ENCODE measurements at regions not wholly inside any gene's neighbourhood (a gene's known extent, or its start where the extent isn't known, plus 50 kb on each side); places are given as distances from the start of the nearest gene placed in this dataset.

DNA sequence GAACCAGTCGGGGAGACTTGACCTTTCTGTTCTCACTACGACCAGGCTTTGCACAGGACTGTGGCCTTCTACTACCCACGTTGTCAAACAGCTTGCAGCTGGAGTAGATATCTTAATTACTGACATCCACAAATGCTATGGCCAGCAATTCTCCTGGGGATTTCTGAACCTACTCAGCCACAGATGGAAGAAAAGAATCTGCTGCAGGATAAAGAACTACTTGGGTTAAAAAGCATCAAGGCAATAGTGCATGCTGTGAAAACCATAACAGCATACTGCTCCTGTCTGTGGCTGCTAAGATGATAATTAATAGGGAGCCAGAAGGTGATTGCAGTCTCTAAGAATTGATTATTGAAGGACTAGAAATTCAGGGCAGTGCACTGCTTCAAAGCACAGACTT lies 859.2 kb upstream of the SEMA6D start:
- Mint-ChIP-seq H3K4me1 (no peaks in the 10 kb centered on the region), H3K36me3 (no peaks in the 10 kb centered on the region), H3K27ac (no peak overlapping the region), H3K9me3 (peaks cover 6 to 7% of the 10 kb centered on the region in 2 donors), H3K4me3 (no peak overlapping the region), H3K27me3 (no peaks in the 10 kb centered on the region)
- ATAC-seq (replicated peaks) (no peak), DNase-seq (no peak)

DNA sequence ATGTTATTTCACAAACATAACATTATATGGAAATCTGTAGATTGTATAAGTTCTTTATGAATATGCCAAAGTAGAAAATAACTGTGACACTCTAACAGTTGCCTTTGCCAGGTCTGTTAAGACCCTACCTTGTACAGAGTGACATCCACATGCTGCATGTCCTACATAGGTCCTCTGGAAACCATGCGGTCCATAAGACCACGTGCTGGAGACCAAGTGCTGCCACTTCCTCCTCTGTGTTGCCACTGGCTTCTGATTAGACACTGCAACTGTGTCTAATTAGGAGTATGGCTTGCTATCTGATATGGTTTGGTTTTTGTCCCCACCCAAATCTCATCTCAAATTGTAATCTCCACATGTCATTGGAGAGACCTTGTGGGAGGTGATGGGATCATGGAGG lies 855.5 kb upstream of the SEMA6D start:
- H3K27me3 Mint-ChIP-seq = no peaks in the 10 kb centered on the region
- no peak for DNase-seq
- H3K27ac Mint-ChIP-seq = no peak overlapping the region
- H3K36me3 Mint-ChIP-seq = no peaks in the 10 kb centered on the region
- H3K4me3 Mint-ChIP-seq = no peak overlapping the region
- no peak for ATAC-seq (replicated peaks)
- H3K4me1 Mint-ChIP-seq = no peaks in the 10 kb centered on the region
- peaks cover 6 to 7% of the 10 kb centered on the region in 2 donors for H3K9me3 Mint-ChIP-seq

DNA sequence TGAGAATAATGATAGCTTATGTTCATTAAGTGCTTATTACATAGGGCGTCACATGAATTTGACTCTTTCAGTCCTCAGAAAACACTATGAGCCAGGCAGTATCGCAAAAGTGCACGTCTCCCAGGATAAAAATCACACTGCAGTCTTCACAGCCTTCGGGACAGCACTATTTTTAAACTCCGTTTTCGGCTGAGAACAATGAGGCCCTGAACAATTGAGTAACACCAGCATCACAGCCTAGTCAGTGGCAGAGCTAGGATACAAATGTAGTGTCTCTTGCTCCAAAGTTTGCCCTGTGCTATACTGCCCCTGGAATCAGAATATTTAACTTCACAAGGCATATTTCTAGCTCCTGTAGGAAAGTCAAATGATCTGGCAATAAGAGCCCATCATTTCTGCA lies 852.1 kb upstream of the SEMA6D start:
- H3K9me3 Mint-ChIP-seq = peaks cover 5 to 7% of the 10 kb centered on the region in 2 donors
- H3K36me3 Mint-ChIP-seq = no peaks in the 10 kb centered on the region
- H3K4me3 Mint-ChIP-seq = no peak overlapping the region
- H3K27ac Mint-ChIP-seq = no peak overlapping the region
- ATAC-seq (replicated peaks) (no peak), DNase-seq (no peak)
- no peaks in the 10 kb centered on the region for H3K4me1 Mint-ChIP-seq
- no peaks in the 10 kb centered on the region for H3K27me3 Mint-ChIP-seq

DNA sequence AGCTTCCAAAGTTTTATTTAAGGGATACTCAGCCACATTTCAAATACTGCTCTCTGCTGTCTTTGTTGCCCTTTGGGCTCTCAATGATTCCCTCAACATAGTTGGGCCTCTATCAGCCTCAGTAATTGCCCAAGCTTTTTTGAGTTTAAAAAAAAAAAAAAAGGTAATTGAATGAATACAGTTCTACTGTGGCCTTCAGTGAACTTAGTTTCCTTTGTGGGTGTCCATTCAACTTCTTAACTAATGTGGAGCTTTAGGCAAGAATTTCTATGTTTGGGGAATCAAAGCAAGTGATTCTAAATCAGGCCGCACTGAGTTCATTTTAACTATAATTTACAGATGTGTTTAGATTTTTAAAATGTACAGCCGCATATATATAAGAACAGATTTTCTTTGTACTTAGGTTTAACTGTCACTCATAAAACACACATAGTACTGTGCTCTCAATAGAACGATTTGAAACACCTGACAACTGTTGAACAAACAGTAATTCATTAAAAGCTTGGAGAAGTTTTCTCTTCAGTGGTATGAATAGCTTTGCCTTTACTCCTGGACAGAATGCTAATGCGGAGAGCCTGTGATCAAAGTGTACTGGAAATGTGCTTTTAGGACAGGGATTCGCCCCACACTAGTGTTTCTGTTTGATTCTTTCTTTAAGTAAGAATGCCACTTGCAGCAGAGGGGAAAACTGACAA lies 844.9 kb upstream of the SEMA6D start:
- ATAC-seq (replicated peaks) = no peak
- no peak for DNase-seq
- Mint-ChIP-seq H3K27ac (no peak overlapping the region), H3K4me3 (no peak overlapping the region), H3K36me3 (no peaks in the 10 kb centered on the region), H3K27me3 (no peaks in the 10 kb centered on the region), H3K4me1 (no peaks in the 10 kb centered on the region), H3K9me3 (peaks cover 0 to 4% of the 10 kb centered on the region in 2 donors)

DNA sequence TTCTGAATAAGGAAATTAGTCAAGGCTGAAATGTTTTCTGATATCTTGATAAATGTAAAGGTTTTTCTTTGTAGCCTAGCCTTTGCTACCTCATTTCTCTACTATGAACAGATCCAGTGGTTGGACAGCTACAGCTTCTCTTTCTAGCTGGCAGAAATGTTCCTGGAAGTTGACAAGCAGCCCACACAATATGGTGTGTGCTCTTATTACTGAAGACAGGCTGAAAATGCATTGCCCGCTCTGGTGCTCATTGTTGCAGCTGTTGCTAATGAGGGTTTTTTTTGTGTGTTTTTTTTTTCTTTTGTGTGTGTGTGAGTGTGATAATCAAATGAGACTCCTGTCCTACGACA lies 844.3 kb upstream of the SEMA6D start:
- no peaks in the 10 kb centered on the region for H3K4me1 Mint-ChIP-seq
- peaks cover 0 to 4% of the 10 kb centered on the region in 2 donors for H3K9me3 Mint-ChIP-seq
- DNase-seq (no peak), ATAC-seq (replicated peaks) (no peak)
- no peaks in the 10 kb centered on the region for H3K27me3 Mint-ChIP-seq
- no peak overlapping the region for H3K4me3 Mint-ChIP-seq
- H3K36me3 Mint-ChIP-seq = no peaks in the 10 kb centered on the region
- no peak overlapping the region for H3K27ac Mint-ChIP-seq

DNA sequence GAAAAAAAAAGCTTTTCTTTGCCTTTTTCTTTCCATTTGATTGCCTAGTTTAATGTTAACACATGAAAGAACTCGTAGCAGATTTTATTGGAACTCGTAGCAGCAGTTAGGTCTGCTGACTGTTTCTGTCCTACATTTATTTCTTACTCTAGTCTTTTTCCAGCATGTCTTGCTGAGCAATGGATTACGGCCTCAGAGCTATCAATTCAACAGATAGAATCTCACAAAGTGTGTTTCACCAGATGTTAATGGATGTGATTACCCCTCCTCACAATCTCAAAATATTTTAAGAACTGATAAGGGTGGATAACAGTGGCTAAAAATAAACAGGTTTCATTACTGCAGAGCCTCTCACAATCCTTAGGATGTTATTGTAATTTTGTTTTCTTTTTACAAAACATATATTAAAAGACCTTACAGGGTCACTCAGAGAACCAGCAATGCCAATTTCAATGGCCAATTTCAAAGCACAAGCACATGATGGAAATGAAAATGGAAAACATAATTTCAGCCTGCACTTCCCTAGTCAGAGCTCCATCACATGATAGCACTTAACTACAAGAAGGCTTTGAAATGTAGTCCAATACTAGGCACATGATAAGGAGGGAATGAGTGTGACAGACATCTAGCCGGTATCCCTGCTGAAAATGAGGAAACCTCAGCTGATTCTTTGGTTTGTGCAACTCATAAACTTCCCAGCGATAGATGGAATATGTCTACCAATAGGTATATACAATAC lies 838.1 kb upstream of the SEMA6D start:
- Mint-ChIP-seq H3K4me3 (no peak overlapping the region), H3K36me3 (no peaks in the 10 kb centered on the region), H3K9me3 (peaks cover 6 to 8% of the 10 kb centered on the region in 2 donors), H3K27ac (no peak overlapping the region), H3K27me3 (no peaks in the 10 kb centered on the region), H3K4me1 (no peaks in the 10 kb centered on the region)
- DNase-seq = no peak
- no peak for ATAC-seq (replicated peaks)

DNA sequence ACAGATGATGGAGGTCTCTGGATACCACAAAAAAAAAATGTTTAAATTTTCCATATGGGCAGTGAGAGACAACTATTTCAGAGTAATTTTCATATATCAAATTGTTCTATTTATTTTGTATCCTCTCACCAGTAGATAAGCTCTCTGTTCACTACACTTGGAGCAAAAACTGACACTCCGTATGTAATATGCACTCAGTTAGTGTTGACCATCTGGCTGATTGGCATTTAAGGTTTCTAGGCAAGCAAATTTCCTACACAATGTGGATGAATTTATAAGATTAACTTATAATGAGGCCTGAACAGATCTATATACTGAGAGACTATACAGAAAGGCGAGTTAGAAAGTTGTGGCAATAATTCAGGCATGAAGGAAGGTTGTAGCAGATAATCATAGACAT lies 836.5 kb upstream of the SEMA6D start:
- no peak for ATAC-seq (replicated peaks)
- Mint-ChIP-seq H3K27ac (no peak overlapping the region), H3K4me1 (no peaks in the 10 kb centered on the region), H3K4me3 (no peak overlapping the region), H3K36me3 (no peaks in the 10 kb centered on the region), H3K9me3 (peaks cover 6 to 8% of the 10 kb centered on the region in 2 donors), H3K27me3 (no peaks in the 10 kb centered on the region)
- no peak for DNase-seq

DNA sequence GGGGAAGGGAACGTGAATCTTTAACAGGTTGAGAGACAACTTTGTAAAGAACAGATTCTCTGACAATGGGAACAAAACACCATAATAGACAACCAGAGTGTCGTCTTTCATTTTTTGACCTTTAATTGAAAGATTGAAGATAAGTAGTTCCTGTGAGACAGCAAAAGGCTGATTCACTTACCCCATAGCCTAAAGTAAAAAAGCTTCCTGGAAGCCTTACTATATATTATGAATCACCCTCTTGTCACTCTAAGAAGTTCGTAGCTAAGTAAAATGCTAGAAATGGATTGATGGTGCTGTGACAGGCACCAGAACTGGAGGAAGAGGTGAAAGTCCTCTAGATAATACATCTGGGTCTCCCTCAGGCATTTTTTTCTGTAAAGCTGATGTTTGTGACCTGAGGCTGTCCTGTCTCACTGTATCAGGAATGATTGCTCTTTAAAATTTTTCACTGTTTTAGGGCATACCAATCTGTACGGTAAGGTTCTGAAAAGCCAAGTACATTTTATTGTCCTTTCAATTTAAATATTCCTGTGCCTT lies 824.6 kb upstream of the SEMA6D start:
- Mint-ChIP-seq H3K36me3 (no peaks in the 10 kb centered on the region), H3K27me3 (no peaks in the 10 kb centered on the region), H3K27ac (no peak overlapping the region), H3K9me3 (peaks cover 3 to 11% of the 10 kb centered on the region in 2 donors), H3K4me3 (no peak overlapping the region), H3K4me1 (no peaks in the 10 kb centered on the region)
- ATAC-seq (replicated peaks) = no peak
- DNase-seq = no peak

DNA sequence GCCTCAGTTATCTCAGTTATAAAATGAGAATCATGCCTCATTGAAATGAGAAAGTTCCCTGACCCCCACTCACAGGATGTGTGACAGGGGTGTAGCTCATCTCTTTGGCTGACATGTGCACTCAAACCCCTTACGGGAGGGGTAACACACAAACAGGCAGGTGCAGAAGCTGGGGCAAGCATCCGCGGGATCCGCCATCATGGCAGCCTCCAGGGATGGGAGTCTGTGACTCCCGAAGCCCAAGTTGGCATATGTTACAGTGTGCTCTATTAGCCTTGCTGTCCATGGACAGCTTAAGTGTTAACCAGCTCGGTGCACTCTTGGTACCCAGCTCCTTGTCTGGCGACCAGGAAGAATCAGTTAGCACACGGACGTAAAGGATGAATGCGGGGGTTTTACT lies 822.7 kb upstream of the SEMA6D start:
- Mint-ChIP-seq H3K27me3 (no peaks in the 10 kb centered on the region), H3K27ac (no peak overlapping the region), H3K4me3 (no peak overlapping the region), H3K36me3 (no peaks in the 10 kb centered on the region), H3K9me3 (peaks cover 2 to 11% of the 10 kb centered on the region in 2 donors), H3K4me1 (no peaks in the 10 kb centered on the region)
- no peak for DNase-seq
- ATAC-seq (replicated peaks) = no peak

DNA sequence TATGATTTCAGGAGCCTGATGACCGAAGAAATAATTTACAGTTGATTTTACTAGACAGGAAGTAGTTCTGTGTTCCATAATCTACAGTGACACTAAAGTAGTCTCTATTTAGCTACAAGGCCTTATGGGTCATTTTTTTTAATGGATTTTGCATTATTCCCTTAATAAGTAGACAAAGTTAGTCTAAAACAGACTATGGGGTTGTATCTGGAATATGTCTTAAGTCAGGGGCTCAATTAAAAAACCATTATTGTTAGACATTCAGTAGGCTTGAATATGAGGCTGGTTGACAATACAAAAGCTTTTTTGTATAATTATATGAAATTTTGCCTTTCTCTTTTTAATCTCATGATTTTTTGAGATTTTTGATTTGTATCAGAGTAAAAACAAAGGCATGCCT lies 820.0 kb upstream of the SEMA6D start:
- Mint-ChIP-seq H3K27ac (no peak overlapping the region), H3K4me3 (no peak overlapping the region), H3K4me1 (no peaks in the 10 kb centered on the region), H3K36me3 (no peaks in the 10 kb centered on the region), H3K9me3 (peaks cover 8 to 11% of the 10 kb centered on the region in 2 donors), H3K27me3 (no peaks in the 10 kb centered on the region)
- ATAC-seq (replicated peaks) = no peak
- no peak for DNase-seq

DNA sequence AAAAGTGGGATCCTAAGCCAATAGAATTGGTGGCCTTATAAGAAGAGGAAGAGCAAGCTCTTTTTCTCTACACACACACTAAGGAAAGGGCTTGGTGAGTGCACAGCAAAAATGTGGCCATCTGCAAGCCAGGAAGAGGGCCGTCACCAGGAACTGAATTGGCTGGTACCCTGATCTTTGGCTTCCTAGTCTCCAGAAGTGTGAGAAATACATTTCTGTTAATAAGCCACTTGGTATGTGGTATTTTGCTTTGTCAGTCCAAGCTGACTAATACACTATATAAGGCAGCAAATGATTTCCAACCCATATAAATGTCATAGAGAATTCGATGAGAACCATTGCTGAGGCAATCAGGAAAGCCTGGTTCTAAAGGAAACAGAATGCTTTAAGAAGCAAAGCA lies 816.3 kb upstream of the SEMA6D start:
- no peaks in the 10 kb centered on the region for H3K4me1 Mint-ChIP-seq
- no peaks in the 10 kb centered on the region for H3K27me3 Mint-ChIP-seq
- DNase-seq = no peak
- ATAC-seq (replicated peaks) = no peak
- H3K36me3 Mint-ChIP-seq = no peaks in the 10 kb centered on the region
- no peak overlapping the region for H3K27ac Mint-ChIP-seq
- H3K9me3 Mint-ChIP-seq = peaks cover 0 to 6% of the 10 kb centered on the region in 2 donors
- H3K4me3 Mint-ChIP-seq = no peak overlapping the region

DNA sequence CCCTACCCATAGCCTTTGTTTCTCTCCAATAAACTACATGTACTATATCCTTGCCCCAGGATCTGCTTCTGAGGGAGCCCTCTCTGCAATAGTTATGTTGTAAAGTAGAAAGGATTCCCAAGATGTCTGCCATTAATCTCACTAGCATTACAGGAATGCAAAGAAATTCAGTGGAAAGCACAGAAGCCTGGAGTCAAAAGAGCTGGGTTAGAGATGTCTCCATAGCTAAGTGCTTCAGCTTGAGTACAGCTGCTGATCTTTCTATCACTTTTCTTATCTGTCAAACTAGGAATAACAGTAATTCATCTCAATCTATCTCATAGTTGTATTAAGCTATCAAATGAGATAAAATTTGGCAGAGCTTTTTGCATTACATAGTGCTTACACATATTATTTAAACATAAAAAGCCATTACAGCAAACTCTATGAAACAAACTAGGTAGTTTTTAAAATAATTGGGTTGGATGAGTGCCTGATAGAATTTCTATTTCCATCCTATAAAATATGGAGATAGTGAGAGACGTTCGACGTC lies 799.5 kb upstream of the SEMA6D start:
- no peak for ATAC-seq (replicated peaks)
- no peaks in the 10 kb centered on the region for H3K27me3 Mint-ChIP-seq

DNA sequence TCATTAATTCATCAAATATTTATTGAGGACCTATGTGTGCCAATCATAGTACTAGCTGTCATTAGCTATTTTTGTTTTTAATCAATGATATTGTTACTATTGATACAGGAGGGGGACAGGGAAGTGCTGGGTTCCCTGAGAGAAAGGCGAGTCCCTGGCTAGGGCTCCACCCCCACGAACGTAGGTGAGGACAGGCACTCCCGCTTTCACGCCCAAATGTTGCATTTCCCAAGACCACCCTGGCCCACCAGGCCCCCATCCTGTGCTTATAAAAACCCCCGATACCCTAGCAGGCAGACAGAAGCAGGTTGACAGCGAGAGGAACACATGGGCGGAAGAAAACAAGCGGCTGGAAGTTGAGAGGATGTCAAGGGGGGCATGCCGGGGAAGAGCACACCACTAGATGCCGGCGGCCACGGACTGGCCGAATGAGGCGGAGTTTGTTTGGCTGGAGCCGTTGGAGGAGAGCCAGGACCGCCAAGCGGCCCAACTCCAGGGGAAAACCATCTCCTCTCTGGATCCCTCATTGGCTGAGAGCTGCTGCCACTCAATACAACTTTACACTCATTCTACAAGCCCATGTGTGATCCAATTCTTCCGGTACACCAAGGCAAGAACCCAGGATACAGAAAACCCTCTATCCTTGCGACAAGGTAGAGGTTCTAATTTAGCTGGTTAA lies 798.7 kb upstream of the SEMA6D start:
- H3K27me3 Mint-ChIP-seq = no peaks in the 10 kb centered on the region
- ATAC-seq (replicated peaks) (no peak), DNase-seq (no peak)
- no peak overlapping the region for H3K4me3 Mint-ChIP-seq
- H3K9me3 Mint-ChIP-seq = peaks cover 2 to 13% of the 10 kb centered on the region in 2 donors
- no peaks in the 10 kb centered on the region for H3K4me1 Mint-ChIP-seq
- H3K27ac Mint-ChIP-seq = no peak overlapping the region
- H3K36me3 Mint-ChIP-seq = no peaks in the 10 kb centered on the region

More for the DNA sequence above, 799.5 kb upstream of the SEMA6D start:
- Mint-ChIP-seq H3K4me1 (no peaks in the 10 kb centered on the region), H3K27ac (no peak overlapping the region), H3K36me3 (no peaks in the 10 kb centered on the region), H3K4me3 (no peak overlapping the region), H3K9me3 (peaks cover 2 to 5% of the 10 kb centered on the region in 2 donors)
- DNase-seq = no peak

DNA sequence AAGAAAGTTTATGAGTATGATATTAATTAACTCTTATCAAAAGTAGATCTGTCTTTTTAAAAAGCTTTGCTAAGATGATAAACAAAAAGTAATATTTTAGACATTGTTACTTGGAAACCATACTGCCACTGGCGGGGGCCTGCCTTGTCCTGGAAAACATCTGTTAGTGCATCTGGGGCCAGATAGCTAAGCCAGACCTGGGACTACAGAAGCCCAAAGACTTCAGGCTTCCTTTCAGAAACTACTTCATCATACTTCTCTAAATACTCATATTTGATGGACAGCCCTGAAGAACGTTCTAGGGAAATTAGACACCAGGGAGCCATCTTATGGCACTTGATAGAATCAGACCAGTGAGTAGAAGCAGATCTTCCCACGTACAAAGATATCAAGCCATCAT lies 795.4 kb upstream of the SEMA6D start:
- H3K4me3 Mint-ChIP-seq = no peak overlapping the region
- H3K27me3 Mint-ChIP-seq = no peaks in the 10 kb centered on the region
- no peaks in the 10 kb centered on the region for H3K36me3 Mint-ChIP-seq
- DNase-seq (no peak), ATAC-seq (replicated peaks) (no peak)
- H3K4me1 Mint-ChIP-seq = no peaks in the 10 kb centered on the region
- H3K9me3 Mint-ChIP-seq = peaks cover 1 to 13% of the 10 kb centered on the region in 2 donors
- H3K27ac Mint-ChIP-seq = no peak overlapping the region
